Endodermal cell (in vitro differentiated cells): ENCODE measurements at regions not wholly inside any gene's neighbourhood (a gene's known extent, or its start where the extent isn't known, plus 50 kb on each side); places are given as distances from the start of the nearest gene placed in this dataset.

ENCODE experiments used
- DNase-seq: peaks from one replicate; pipeline ENCODE4 v3.0.0-alpha.2; 2017
- H3K27ac ChIP-seq: 2 replicates; pipeline ENCODE4 v1.5.1; 2013; ENCODE audit warnings: mild to moderate bottlenecking, low read depth, low read length, moderate library complexity
- H3K27me3 ChIP-seq: 2 replicates; pipeline ENCODE4 v1.6.1; 2013; ENCODE audit warnings: mild to moderate bottlenecking, low read length, moderate library complexity; ENCODE audit not compliant: insufficient read depth, control insufficient read depth, poor library complexity, severe bottlenecking
- H3K36me3 ChIP-seq: 2 replicates; pipeline ENCODE4 v1.7.0; 2013; ENCODE audit warnings: mild to moderate bottlenecking, low read length, moderate library complexity; ENCODE audit not compliant: control insufficient read depth, insufficient read depth
- H3K4me1 ChIP-seq: one replicate; pipeline ENCODE4 v1.7.0; 2013; ENCODE audit warnings: low read length; ENCODE audit not compliant: control insufficient read depth, insufficient read depth
- H3K4me3 ChIP-seq: 2 replicates; pipeline ENCODE4 v1.5.1; 2013; ENCODE audit warnings: mild to moderate bottlenecking, low read length, moderate library complexity
- H3K9ac ChIP-seq: 2 replicates; pipeline ENCODE4 v1.6.1; 2013; ENCODE audit warnings: mild to moderate bottlenecking, low read length, moderate library complexity; ENCODE audit not compliant: poor library complexity, severe bottlenecking; ENCODE audit errors: extremely low read depth
- H3K9me3 ChIP-seq: 2 replicates; pipeline ENCODE4 v1.6.1; 2013; ENCODE audit warnings: mild to moderate bottlenecking, low read length, moderate library complexity; ENCODE audit not compliant: control insufficient read depth
- H3K27ac Mint-ChIP-seq: 2 replicates; pipeline ENCODE4 v1.8.0; 2020; ENCODE audit warnings: mixed read lengths
- H3K27me3 Mint-ChIP-seq: 2 replicates; pipeline ENCODE4 v1.8.0; 2021; ENCODE audit warnings: mild to moderate bottlenecking, mixed read lengths; ENCODE audit not compliant: insufficient read depth
- H3K36me3 Mint-ChIP-seq: 2 replicates; pipeline ENCODE4 v1.8.0; 2020; ENCODE audit warnings: low read depth, mixed read lengths
- H3K4me1 Mint-ChIP-seq: 2 replicates; pipeline ENCODE4 v1.8.0; 2020; ENCODE audit warnings: mixed read lengths
- H3K4me3 Mint-ChIP-seq: 2 replicates; pipeline ENCODE4 v1.8.0; 2020; ENCODE audit warnings: mild to moderate bottlenecking, moderate library complexity, mixed read lengths
- H3K9me3 Mint-ChIP-seq: 2 replicates; pipeline ENCODE4 v1.8.0; 2020; ENCODE audit warnings: mild to moderate bottlenecking, mixed read lengths
- CTCF ChIP-seq: fragments of 200-600 bp; sonication (generic); conservative IDR thresholded peaks from 2 replicates; pipeline ENCODE4 v1.5.0; 2021; ENCODE audit warnings: antibody characterized with exemption, mild to moderate bottlenecking
- WGBS, 2 experiments: methylation state at CpG; one replicate each; pipeline versions ENCODE4 v1.1.5 to v1.1.7; 2013; ENCODE audit warnings: missing lambda C conversion rate in 2 of 2, mixed read lengths in 1 of 2; ENCODE audit not compliant: insufficient coverage in 1 of 2, insufficient read length in 1 of 2; 5-methylcytosine and 5-hydroxymethylcytosine counted together

DNA sequence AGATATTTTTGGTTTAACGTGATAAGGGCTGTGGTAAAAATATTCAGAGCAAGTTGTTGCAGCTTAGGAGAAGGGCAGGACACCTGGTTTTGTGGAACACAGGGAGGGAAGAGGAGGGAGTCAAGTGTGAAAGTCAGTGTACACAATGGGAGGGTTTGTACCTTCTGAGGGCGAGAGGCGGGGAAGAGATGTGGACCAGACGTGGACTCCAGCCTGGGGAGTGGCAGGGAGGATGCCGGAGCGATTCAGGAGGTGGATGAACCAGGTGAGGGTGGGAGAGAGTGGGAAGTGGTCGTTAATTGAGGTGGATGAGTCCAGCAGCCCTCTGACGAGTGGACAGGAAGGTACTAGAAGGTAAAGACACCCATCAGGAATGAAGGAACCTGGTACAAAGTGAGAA lies 52.2 kb upstream of the IRF2BP2 start:
- Histone ChIP-seq H3K27ac (no peak overlapping the region), H3K36me3 (no peaks in the 10 kb centered on the region), H3K9me3 (no peaks in the 10 kb centered on the region), H3K27me3 (no peaks in the 10 kb centered on the region), H3K4me3 (no peak overlapping the region), H3K9ac (no peak overlapping the region), H3K4me1 (peaks cover 5% of the 10 kb centered on the region)
- no peak overlapping the region for H3K4me3 Mint-ChIP-seq
- no peak overlapping the region for H3K27ac Mint-ChIP-seq
- no peak for TF ChIP-seq CTCF
- no peak for DNase-seq
- peaks cover 2% of the 10 kb centered on the region for H3K27me3 Mint-ChIP-seq
- no peaks in the 10 kb centered on the region for H3K9me3 Mint-ChIP-seq
- H3K4me1 Mint-ChIP-seq = peaks cover 11% of the 10 kb centered on the region
- 87 to 93% methylated on average over 8 of the region's 8 CpGs for WGBS, 2 experiments
- no peaks in the 10 kb centered on the region for H3K36me3 Mint-ChIP-seq

- Histone ChIP-seq H3K36me3 (no peaks in the 10 kb centered on the region), H3K27me3 (no peaks in the 10 kb centered on the region), H3K9ac (no peak overlapping the region), H3K4me3 (no peak overlapping the region), H3K9me3 (no peaks in the 10 kb centered on the region), H3K4me1 (peaks cover 5% of the 10 kb centered on the region), H3K27ac (no peak overlapping the region)
- no peak for TF ChIP-seq CTCF
- Mint-ChIP-seq H3K4me3 (no peak overlapping the region), H3K27me3 (peaks cover 2% of the 10 kb centered on the region), H3K9me3 (no peaks in the 10 kb centered on the region), H3K4me1 (peaks cover 16% of the 10 kb centered on the region), H3K36me3 (no peaks in the 10 kb centered on the region), H3K27ac (no peak overlapping the region)
- no peak for DNase-seq
- WGBS, 2 experiments = 94 to 96% methylated on average over 11 of the region's 11 CpGs
Observed at GRCh38 chr1:234661317-234661928, 51.4 kb upstream of the IRF2BP2 start.

DNA sequence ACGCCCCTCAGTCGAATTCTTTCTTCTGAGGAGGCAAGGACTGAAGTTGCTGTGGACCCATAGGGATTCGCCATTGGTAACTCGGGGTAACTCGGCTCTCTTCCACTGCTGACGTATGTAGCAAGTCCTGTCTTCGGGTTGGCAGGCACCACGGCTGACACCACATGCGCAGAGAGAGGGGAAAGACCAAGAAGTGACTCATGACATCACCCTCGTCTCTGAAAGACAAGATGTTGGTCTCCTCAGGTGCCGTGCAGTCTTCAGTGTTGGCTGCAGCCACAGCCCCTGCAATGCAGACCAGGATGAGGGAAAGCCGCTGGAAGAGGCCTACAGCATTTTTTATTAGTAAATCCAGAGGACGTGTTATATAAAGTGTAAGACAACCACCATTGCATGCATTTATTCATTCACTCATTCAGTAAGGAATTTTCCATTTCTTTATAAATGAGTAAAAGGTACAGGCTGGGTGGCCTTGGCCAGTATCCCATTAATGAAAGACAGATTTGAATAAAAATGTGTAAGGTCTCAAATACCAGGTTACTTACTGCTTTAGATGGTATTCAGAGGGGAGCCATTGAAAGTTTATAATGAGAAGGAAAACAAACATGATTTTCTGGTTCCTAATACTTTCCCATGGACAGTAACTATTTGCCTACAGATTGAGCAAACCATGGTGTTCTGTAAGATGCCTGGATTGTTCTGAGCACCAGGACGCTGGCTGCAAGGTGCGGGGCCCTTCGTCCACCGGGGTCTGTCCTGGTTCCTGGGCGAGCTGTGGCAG lies 50.7 kb upstream of the IRF2BP2 start:
- Histone ChIP-seq H3K4me3 (no peak overlapping the region), H3K9me3 (no peaks in the 10 kb centered on the region), H3K4me1 (peaks cover 5% of the 10 kb centered on the region), H3K36me3 (no peaks in the 10 kb centered on the region), H3K9ac (no peak overlapping the region), H3K27ac (no peak overlapping the region), H3K27me3 (no peaks in the 10 kb centered on the region)
- H3K9me3 Mint-ChIP-seq = no peaks in the 10 kb centered on the region
- no peak for TF ChIP-seq CTCF
- no peak overlapping the region for H3K27ac Mint-ChIP-seq
- peaks cover 22% of the 10 kb centered on the region for H3K4me1 Mint-ChIP-seq
- 94 to 96% methylated on average over 16 to 18 of the region's 18 CpGs for WGBS, 2 experiments
- no peaks in the 10 kb centered on the region for H3K27me3 Mint-ChIP-seq
- no peak overlapping the region for H3K4me3 Mint-ChIP-seq
- no peak for DNase-seq
- H3K36me3 Mint-ChIP-seq = no peaks in the 10 kb centered on the region
